ENCODE measurements at regions not wholly inside any gene's neighbourhood (a gene's known extent, or its start where the extent isn't known, plus 50 kb on each side); places are given as distances from the start of the nearest gene placed in this dataset.
"Not testable (repeated sequence)": the region's sequence is repeated elsewhere in the genome, so short reads cannot be mapped to it uniquely, and the experiment has no call there.

GRCh38 chr13:75953589-75953988, 317.5 kb downstream of the LMO7 start:
- TF ChIP-seq CTCF (IDR thresholded peaks at IDR 0.05; ENCODE audit: low read length); EZH2 (optimal IDR thresholded peaks at IDR 0.05; ENCODE audit: low read depth, low read length): not testable (repeated sequence)

All from MM.1S (cell line).